ENCODE measurements at regions not wholly inside any gene's neighbourhood (a gene's known extent, or its start where the extent isn't known, plus 50 kb on each side); places are given as distances from the start of the nearest gene placed in this dataset.
"Not testable (repeated sequence)": the region's sequence is repeated elsewhere in the genome, so short reads cannot be mapped to it uniquely, and the experiment has no call there.

GRCh38 chr4:163077680-163078079 is 89.0 kb downstream of the NAF1 start:
- intact Hi-C loops (cut with micrococcal nuclease) = no loop called here

GRCh38 chr4:163072222-163072621 is 94.5 kb downstream of the NAF1 start:
- intact Hi-C loops (cut with micrococcal nuclease) = no loop called here

- intact Hi-C loops (cut with micrococcal nuclease) = no loop called here
Measured at GRCh38 chr4:163071308-163071707, 95.4 kb downstream of the NAF1 start.

- intact Hi-C loops (cut with micrococcal nuclease) = no loop called here
Measured at GRCh38 chr4:163070023-163070422, 96.7 kb downstream of the NAF1 start.

GRCh38 chr4:163063891-163064290 is 102.8 kb downstream of the NAF1 start:
- intact Hi-C loops (cut with micrococcal nuclease) = no loop called here

GRCh38 chr4:163048447-163048846 is 118.2 kb downstream of the NAF1 start:
- intact Hi-C loops (cut with micrococcal nuclease) = loop anchor here (2.0 kb wide), 1 partner anchor 500 kb away; no protein-coding TSS in a partner anchor

- intact Hi-C loops (cut with micrococcal nuclease) = no loop called here
Measured at GRCh38 chr4:163042306-163042705, 124.4 kb downstream of the NAF1 start.

GRCh38 chr4:163017135-163017534 is 149.6 kb downstream of the NAF1 start:
- intact Hi-C loops (cut with micrococcal nuclease) = no loop called here

GRCh38 chr4:163012816-163013215 is 153.9 kb downstream of the NAF1 start:
- intact Hi-C loops (cut with micrococcal nuclease) = no loop called here

GRCh38 chr4:163003979-163004378 is 162.7 kb downstream of the NAF1 start:
- intact Hi-C loops (cut with micrococcal nuclease) = no loop called here

GRCh38 chr4:162988530-162988929 is 178.2 kb downstream of the NAF1 start:
- intact Hi-C loops (cut with micrococcal nuclease) = no loop called here

- intact Hi-C loops (cut with micrococcal nuclease) = no loop called here
Measured at GRCh38 chr4:162985131-162985530, 181.6 kb downstream of the NAF1 start.

- intact Hi-C loops (cut with micrococcal nuclease) = no loop called here
Measured at GRCh38 chr4:162984621-162985020, 182.1 kb downstream of the NAF1 start.

GRCh38 chr4:162981823-162982222 is 184.9 kb downstream of the NAF1 start:
- intact Hi-C loops (cut with micrococcal nuclease) = no loop called here

GRCh38 chr4:162978398-162978797 is 188.3 kb downstream of the NAF1 start:
- intact Hi-C loops (cut with micrococcal nuclease) = no loop called here

- intact Hi-C loops (cut with micrococcal nuclease) = no loop called here
Measured at GRCh38 chr4:162977788-162978187, 188.9 kb downstream of the NAF1 start.

- intact Hi-C loops (cut with micrococcal nuclease) = no loop called here
Measured at GRCh38 chr4:162972661-162973330, 193.9 kb downstream of the NAF1 start.

GRCh38 chr4:162969194-162969593 is 197.5 kb downstream of the NAF1 start:
- intact Hi-C loops (cut with micrococcal nuclease) = no loop called here

- intact Hi-C loops (cut with micrococcal nuclease) = not testable (repeated sequence)
Measured at GRCh38 chr4:162965978-162966377, 200.7 kb downstream of the NAF1 start.

- intact Hi-C loops (cut with micrococcal nuclease) = no loop called here
Measured at GRCh38 chr4:162959046-162959445, 207.6 kb downstream of the NAF1 start.

GRCh38 chr4:162957521-162958143 is 209.1 kb downstream of the NAF1 start:
- intact Hi-C loops (cut with micrococcal nuclease) = no loop called here

- intact Hi-C loops (cut with micrococcal nuclease) = no loop called here
Measured at GRCh38 chr4:162954976-162955375, 211.7 kb downstream of the NAF1 start.

- intact Hi-C loops (cut with micrococcal nuclease) = no loop called here
Measured at GRCh38 chr4:162952232-162952631, 214.5 kb downstream of the NAF1 start.

All from T-helper 2 cell treated with Interferon-gamma antibody and Interleukin-4, amounts not matched to agents 100 ng/mL and 5 ng/mL, for 36 hours (primary cell).